Progenitor cell of endocrine pancreas (in vitro differentiated cells): ENCODE measurements at regions not wholly inside any gene's neighbourhood (a gene's known extent, or its start where the extent isn't known, plus 50 kb on each side); places are given as distances from the start of the nearest gene placed in this dataset.

Experiments
- DNase-seq: peaks from one replicate; pipeline ENCODE4 v3.0.0; 2021; ENCODE audit warnings: low spot score; ENCODE audit not compliant: unreplicated experiment
- H3K27ac Mint-ChIP-seq: 2 replicates; pipeline ENCODE4 v1.8.0; 2021; ENCODE audit warnings: mild to moderate bottlenecking, moderate library complexity, mixed read lengths
- H3K27me3 Mint-ChIP-seq: 2 replicates; pipeline ENCODE4 v1.8.0; 2021; ENCODE audit warnings: mixed read lengths
- H3K36me3 Mint-ChIP-seq: 2 replicates; pipeline ENCODE4 v1.8.0; 2022; ENCODE audit warnings: mixed read lengths; ENCODE audit not compliant: insufficient read depth
- H3K4me1 Mint-ChIP-seq: 2 replicates; pipeline ENCODE4 v1.8.0; 2021; ENCODE audit warnings: low read depth, mixed read lengths
- H3K4me3 Mint-ChIP-seq: 2 replicates; pipeline ENCODE4 v1.8.0; 2021; ENCODE audit warnings: low read depth, mild to moderate bottlenecking, moderate library complexity, mixed read lengths
- H3K9me3 Mint-ChIP-seq: 2 replicates; pipeline ENCODE4 v1.8.0; 2021; ENCODE audit warnings: low read depth, mixed read lengths
- TF ChIP-seq, protein P1 (sequence below): fragments of 200-600 bp; sonication (generic); IDR thresholded peaks from one replicate; pipeline ENCODE4 v1.5.0; 2021; ENCODE audit warnings: antibody characterized with exemption, mild to moderate bottlenecking; ENCODE audit not compliant: unreplicated experiment

DNA sequence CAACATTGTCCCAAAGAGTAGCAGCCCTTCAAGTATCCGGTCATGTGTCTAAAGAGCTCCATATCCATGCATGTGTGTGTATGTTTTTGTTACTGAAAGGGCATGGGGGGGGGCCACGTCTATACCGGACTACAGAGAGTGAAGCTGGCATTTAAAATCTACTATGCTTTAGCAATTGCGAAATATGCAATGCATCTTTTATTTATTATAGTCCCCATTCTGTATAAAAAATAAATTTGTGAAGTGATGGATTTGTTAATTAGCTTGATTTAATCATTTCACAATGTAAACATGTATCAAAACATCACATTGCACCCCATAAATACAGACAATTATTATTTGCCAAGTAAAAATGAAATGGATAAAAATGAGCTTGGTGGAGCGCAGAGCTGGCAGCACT, 149.4 kb upstream of the ID2 start:
- H3K27me3 Mint-ChIP-seq = peaks cover 6% of the 10 kb centered on the region
- H3K9me3 Mint-ChIP-seq = peaks cover 13% of the 10 kb centered on the region
- no peak overlapping the region for H3K4me3 Mint-ChIP-seq
- H3K4me1 Mint-ChIP-seq = peaks cover 16% of the 10 kb centered on the region
- TF ChIP-seq, protein P1, sequence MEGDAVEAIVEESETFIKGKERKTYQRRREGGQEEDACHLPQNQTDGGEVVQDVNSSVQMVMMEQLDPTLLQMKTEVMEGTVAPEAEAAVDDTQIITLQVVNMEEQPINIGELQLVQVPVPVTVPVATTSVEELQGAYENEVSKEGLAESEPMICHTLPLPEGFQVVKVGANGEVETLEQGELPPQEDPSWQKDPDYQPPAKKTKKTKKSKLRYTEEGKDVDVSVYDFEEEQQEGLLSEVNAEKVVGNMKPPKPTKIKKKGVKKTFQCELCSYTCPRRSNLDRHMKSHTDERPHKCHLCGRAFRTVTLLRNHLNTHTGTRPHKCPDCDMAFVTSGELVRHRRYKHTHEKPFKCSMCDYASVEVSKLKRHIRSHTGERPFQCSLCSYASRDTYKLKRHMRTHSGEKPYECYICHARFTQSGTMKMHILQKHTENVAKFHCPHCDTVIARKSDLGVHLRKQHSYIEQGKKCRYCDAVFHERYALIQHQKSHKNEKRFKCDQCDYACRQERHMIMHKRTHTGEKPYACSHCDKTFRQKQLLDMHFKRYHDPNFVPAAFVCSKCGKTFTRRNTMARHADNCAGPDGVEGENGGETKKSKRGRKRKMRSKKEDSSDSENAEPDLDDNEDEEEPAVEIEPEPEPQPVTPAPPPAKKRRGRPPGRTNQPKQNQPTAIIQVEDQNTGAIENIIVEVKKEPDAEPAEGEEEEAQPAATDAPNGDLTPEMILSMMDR = no peak
- peaks cover 2% of the 10 kb centered on the region for H3K36me3 Mint-ChIP-seq
- H3K27ac Mint-ChIP-seq = no peak overlapping the region
- no peak for DNase-seq

DNA sequence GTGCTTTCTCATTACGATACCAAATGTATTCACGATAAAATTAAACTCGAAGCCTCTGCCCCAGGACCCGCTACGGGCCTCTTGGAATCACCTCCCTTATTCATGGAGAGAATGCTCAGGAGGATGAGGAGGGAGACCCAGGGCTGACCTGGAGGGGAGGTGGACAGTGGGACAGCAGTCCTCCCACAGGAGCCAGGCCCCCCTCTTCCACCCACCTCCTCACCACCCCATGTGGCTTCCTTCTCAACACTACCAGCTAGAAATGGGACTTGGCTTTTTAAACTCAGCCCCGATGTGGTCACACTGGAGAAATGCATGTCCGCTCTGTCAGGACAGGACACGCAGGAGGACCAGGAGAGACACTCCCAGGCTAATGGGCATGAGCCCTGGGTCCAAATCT, 147.9 kb upstream of the ID2 start:
- H3K27me3 Mint-ChIP-seq = peaks cover 10% of the 10 kb centered on the region
- TF ChIP-seq, protein P1 = no peak
- H3K4me1 Mint-ChIP-seq = peaks cover 24% of the 10 kb centered on the region
- H3K4me3 Mint-ChIP-seq = no peak overlapping the region
- peaks cover 13% of the 10 kb centered on the region for H3K9me3 Mint-ChIP-seq
- H3K27ac Mint-ChIP-seq = no peak overlapping the region
- H3K36me3 Mint-ChIP-seq = peaks cover 2% of the 10 kb centered on the region
- DNase-seq = no peak

DNA sequence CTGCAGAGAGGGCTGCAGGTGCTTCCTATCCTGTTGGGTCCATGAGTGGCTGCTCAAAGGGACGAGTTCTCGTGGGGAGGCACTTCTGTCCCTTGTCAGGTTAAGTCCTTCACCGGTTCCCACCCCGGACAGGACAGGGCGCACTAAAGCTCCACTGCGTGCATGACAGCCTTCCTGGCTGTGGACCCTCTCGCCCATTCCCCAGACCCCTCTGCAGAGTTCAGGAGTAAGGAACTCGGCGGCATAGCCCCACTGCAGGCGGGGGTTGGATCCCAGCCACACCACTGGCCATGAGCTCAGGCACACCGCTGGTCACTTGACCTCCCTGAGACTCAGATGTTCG, 147.5 kb upstream of the ID2 start:
- DNase-seq = no peak
- Mint-ChIP-seq H3K4me3 (no peak overlapping the region), H3K9me3 (peaks cover 13% of the 10 kb centered on the region), H3K36me3 (peaks cover 2% of the 10 kb centered on the region), H3K4me1 (peaks cover 26% of the 10 kb centered on the region), H3K27me3 (peaks cover 10% of the 10 kb centered on the region), H3K27ac (no peak overlapping the region)
- TF ChIP-seq, protein P1 = no peak

DNA sequence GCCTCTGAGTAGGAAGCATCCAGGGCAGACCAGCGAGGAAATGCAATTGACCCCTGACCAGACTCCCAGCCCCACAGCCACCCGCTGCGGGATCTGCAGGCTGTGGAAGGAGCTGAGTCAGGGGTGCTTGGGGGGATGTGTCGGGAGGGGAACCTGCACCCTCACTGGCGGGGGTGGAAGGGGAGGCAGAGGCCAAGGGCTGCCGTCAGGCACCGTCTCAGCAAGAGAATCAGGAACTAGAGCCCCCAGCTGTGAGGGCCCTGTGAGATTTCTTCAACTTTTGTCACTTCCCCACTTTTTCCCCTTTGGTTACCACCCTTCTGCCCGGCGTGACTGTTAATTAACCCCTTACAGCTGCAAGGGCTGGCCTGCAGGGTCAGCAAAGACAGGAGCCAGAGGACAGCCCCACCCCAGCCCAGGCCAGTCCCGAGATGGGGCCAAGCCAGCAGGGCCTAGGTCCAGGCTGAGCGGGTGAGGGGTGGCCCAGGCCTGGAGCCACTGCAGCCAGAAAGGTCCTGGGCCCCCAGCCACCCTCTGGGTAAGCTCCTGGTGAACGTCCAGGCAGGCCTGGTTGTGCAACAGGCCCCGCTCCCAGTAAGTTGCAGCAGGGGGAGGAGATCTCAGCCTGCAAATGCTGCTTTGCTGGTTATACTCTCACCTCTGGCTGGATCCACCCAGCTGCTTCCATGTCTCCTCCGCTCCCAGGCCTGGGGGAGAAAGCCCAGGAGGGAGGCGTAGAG, 147.0 kb upstream of the ID2 start:
- H3K27ac Mint-ChIP-seq = no peak overlapping the region
- peaks cover 30% of the 10 kb centered on the region for H3K4me1 Mint-ChIP-seq

GRCh38 chr2:8535469-8535795, 146.4 kb upstream of the ID2 start:
- TF ChIP-seq, protein P1 = no peak
- Mint-ChIP-seq H3K9me3 (peaks cover 13% of the 10 kb centered on the region), H3K36me3 (peaks cover 2% of the 10 kb centered on the region), H3K27me3 (peaks cover 11% of the 10 kb centered on the region), H3K4me3 (no peak overlapping the region), H3K4me1 (peaks cover 34% of the 10 kb centered on the region), H3K27ac (no peak overlapping the region)
- no peak for DNase-seq

More for the DNA sequence above, 147.0 kb upstream of the ID2 start:
- Mint-ChIP-seq H3K36me3 (peaks cover 2% of the 10 kb centered on the region), H3K4me3 (no peak overlapping the region), H3K9me3 (peaks cover 13% of the 10 kb centered on the region), H3K27me3 (peaks cover 10% of the 10 kb centered on the region)
- no peak for DNase-seq
- TF ChIP-seq, protein P1 = no peak
